ENCODE measurements at regions not wholly inside any gene's neighbourhood (a gene's known extent, or its start where the extent isn't known, plus 50 kb on each side); places are given as distances from the start of the nearest gene placed in this dataset.
"Not testable (repeated sequence)": the region's sequence is repeated elsewhere in the genome, so short reads cannot be mapped to it uniquely, and the experiment has no call there.

DNA sequence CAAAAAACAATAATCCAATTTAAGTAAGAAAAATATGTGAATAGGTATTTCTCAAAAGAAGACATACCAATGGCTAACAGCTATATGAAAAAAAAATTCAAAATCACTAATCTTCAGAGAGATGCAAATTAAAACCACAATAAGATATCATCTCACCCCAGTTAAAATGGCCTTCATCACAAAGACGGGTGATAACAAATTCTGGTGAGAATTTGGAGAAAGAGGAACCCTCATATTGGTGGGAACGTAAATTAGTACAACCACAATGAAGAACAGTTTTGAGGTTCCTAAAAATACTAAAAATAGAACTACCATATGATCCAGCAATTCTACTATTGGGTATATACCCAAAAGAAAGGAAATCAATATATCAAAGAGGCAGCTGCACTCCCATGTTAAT, 94.3 kb downstream of the TMEM167A start:
- ChIA-PET POLR2A (no interaction called here), RAD21 (ENCODE audit: low non-redundant PET in 1 of 2, low total read pairs in 2 of 2, uncharacterized antibody in 2 of 2, unreplicated experiment in 2 of 2) (no interaction called here), CTCF (no interaction called here)
- ATAC-seq (no peak), DNase-seq (ENCODE audit: low read depth, low spot score) (no peak)
- no TSS peak for BruUV-seq (replicated peaks)
- H3K4me2 ChIP-seq (ENCODE audit: low read length) = no peak overlapping the region
- intact Hi-C loops (cut with micrococcal nuclease) = no loop called here
- H3K4me3 ChIP-seq (replicated peaks in 1 of 2; ENCODE audit: low read depth in 1 of 2, low read length in 2 of 2) = no peak overlapping the region
- TF ChIP-seq POLR2AphosphoS5 (IDR thresholded peaks at IDR 0.05; ENCODE audit: low read depth, low read length) (no peak), ZFX (IDR thresholded peaks at IDR 0.05) (no peak), ZNF274 (IDR thresholded peaks at IDR 0.05; ENCODE audit: low read depth, low read length) (no peak), JUND (IDR thresholded peaks at IDR 0.05) (no peak), EGR1 (IDR thresholded peaks at IDR 0.05; ENCODE audit: low read depth) (no peak)
- TF ChIP-seq, protein P1, sequence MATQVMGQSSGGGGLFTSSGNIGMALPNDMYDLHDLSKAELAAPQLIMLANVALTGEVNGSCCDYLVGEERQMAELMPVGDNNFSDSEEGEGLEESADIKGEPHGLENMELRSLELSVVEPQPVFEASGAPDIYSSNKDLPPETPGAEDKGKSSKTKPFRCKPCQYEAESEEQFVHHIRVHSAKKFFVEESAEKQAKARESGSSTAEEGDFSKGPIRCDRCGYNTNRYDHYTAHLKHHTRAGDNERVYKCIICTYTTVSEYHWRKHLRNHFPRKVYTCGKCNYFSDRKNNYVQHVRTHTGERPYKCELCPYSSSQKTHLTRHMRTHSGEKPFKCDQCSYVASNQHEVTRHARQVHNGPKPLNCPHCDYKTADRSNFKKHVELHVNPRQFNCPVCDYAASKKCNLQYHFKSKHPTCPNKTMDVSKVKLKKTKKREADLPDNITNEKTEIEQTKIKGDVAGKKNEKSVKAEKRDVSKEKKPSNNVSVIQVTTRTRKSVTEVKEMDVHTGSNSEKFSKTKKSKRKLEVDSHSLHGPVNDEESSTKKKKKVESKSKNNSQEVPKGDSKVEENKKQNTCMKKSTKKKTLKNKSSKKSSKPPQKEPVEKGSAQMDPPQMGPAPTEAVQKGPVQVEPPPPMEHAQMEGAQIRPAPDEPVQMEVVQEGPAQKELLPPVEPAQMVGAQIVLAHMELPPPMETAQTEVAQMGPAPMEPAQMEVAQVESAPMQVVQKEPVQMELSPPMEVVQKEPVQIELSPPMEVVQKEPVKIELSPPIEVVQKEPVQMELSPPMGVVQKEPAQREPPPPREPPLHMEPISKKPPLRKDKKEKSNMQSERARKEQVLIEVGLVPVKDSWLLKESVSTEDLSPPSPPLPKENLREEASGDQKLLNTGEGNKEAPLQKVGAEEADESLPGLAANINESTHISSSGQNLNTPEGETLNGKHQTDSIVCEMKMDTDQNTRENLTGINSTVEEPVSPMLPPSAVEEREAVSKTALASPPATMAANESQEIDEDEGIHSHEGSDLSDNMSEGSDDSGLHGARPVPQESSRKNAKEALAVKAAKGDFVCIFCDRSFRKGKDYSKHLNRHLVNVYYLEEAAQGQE (IDR thresholded peaks at IDR 0.05; ENCODE audit: low read depth) = no peak
- no peaks in the 10 kb centered on the region for H4K20me1 ChIP-seq (ENCODE audit: insufficient read depth)
- peaks cover 6 to 52% of the 10 kb centered on the region in 2 experiments for H3K4me1 ChIP-seq (ENCODE audit: control insufficient read depth in 1 of 2, insufficient read depth in 2 of 2, low read length in 2 of 2)
- H3K9ac ChIP-seq (ENCODE audit: low read length) = no peak overlapping the region
- H3K27me3 ChIP-seq (ENCODE audit: insufficient read depth, low read length) = no peaks in the 10 kb centered on the region
- peaks cover 0 to 5% of the 10 kb centered on the region in 2 experiments; a peak in 1 of 4 replicates for H3K36me3 ChIP-seq (ENCODE audit: control insufficient read depth in 1 of 2, insufficient read depth in 2 of 2, low read length in 2 of 2)
- peak overlapping the region; percentile 75 for H2AFZ ChIP-seq (ENCODE audit: low read depth, low read length, poor library complexity, severe bottlenecking)
- no peak overlapping the region for H3K27ac ChIP-seq (ENCODE audit: low read depth, low read length)
- no peaks in the 10 kb centered on the region for H3K9me2 ChIP-seq (ENCODE audit: insufficient read depth)
- H3K79me2 ChIP-seq (ENCODE audit: insufficient read depth, low read length) = no peaks in the 10 kb centered on the region
- H3K9me3 ChIP-seq (ENCODE audit: control insufficient read depth in 1 of 2, insufficient read depth in 1 of 2, low read depth in 1 of 2, low read length in 2 of 2) = no peaks in the 10 kb centered on the region

DNA sequence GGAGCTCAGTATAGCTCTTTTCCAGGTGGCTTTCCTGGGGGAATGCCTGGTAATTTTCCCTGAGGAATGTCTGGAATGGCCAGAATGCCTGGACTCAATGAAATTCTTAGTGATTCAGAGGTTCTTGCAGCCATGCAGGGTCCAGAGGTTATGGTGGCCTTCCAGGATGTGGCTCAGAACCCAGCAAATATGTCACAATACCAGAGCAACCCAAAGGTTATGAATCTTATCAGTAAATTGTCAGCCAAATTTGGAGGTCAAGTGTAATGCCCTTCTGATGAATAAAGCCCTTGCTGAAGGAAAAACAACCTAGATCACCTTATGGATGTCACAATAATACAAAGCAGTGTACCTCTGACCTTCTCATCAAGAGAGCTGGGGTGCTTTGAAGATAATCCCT, 100.3 kb downstream of the TMEM167A start:
- H3K9me3 ChIP-seq (ENCODE audit: control insufficient read depth in 1 of 2, insufficient read depth in 1 of 2, low read depth in 1 of 2, low read length in 2 of 2); CTCF ChIA-PET; H3K27me3 ChIP-seq (ENCODE audit: insufficient read depth, low read length); BruUV-seq (replicated peaks); H2AFZ ChIP-seq (ENCODE audit: low read depth, low read length, poor library complexity, severe bottlenecking); H4K20me1 ChIP-seq (ENCODE audit: insufficient read depth); RAD21 ChIA-PET (ENCODE audit: low non-redundant PET in 1 of 2, low total read pairs in 2 of 2, uncharacterized antibody in 2 of 2, unreplicated experiment in 2 of 2); H3K9me2 ChIP-seq (ENCODE audit: insufficient read depth); H3K36me3 ChIP-seq (ENCODE audit: control insufficient read depth in 1 of 2, insufficient read depth in 2 of 2, low read length in 2 of 2); DNase-seq (ENCODE audit: low read depth, low spot score): not testable (repeated sequence)
- peak; percentile 19 for TF ChIP-seq TCF7L2 (IDR thresholded peaks at IDR 0.05; ENCODE audit: borderline replicate concordance, extremely low read depth, insufficient read depth, insufficient read length)
- Histone ChIP-seq H3K27ac (ENCODE audit: low read depth, low read length) (peak overlapping the region; percentile 96), H3K9ac (ENCODE audit: low read length) (peak overlapping the region; percentile 56), H3K79me2 (ENCODE audit: insufficient read depth, low read length) (peaks cover 34% of the 10 kb centered on the region), H3K4me3 (replicated peaks in 1 of 2; ENCODE audit: low read depth in 1 of 2, low read length in 2 of 2) (peak overlapping the region in 1 of 2 experiments; percentile 8; a peak in 1 of 4 replicates), H3K4me2 (ENCODE audit: low read length) (peak overlapping the region; percentile 53), H3K4me1 (ENCODE audit: control insufficient read depth in 1 of 2, insufficient read depth in 2 of 2, low read length in 2 of 2) (peaks cover 24 to 74% of the 10 kb centered on the region in 2 experiments)
- POLR2A ChIA-PET = interaction anchor here (1.0 to 1.2 kb wide), 2 partner anchors 9 to 100 kb away, joined by 3 to 4 read pairs; partner anchors contain the start of genes TMEM167A and XRCC4
- ATAC-seq = peak; percentile 24; the same call in 1 of the 2 replicates
- intact Hi-C loops (cut with micrococcal nuclease) = loop anchor here (2.0 to 5.0 kb wide), 4 partner anchors 100 to 620 kb away; partner anchors contain the start of genes TMEM167A and XRCC4
